ENCODE measurements at regions not wholly inside any gene's neighbourhood (a gene's known extent, or its start where the extent isn't known, plus 50 kb on each side); places are given as distances from the start of the nearest gene placed in this dataset.

GRCh38 chr11:80855426-80855825 is 1414.6 kb upstream of the TENM4 start:
- TF ChIP-seq RFX5 (IDR thresholded peaks at IDR 0.05) (no peak), MYC (IDR thresholded peaks at IDR 0.05; ENCODE audit: borderline replicate concordance, low read length) (no peak), CBX2 (IDR thresholded peaks at IDR 0.05; ENCODE audit: borderline replicate concordance, low read depth) (no peak), RAD21 (conservative IDR thresholded peaks at IDR 0.05 in 1 of 2, IDR thresholded peaks at IDR 0.05 in 1 of 2) (no peak), CHD4 (IDR thresholded peaks at IDR 0.05; ENCODE audit: borderline replicate concordance) (no peak), CTCF (IDR thresholded peaks at IDR 0.05) (no peak), PHF8 (IDR thresholded peaks at IDR 0.05; ENCODE audit: borderline replicate concordance, low read depth) (no peak), ELK1 (IDR thresholded peaks at IDR 0.05; ENCODE audit: low read depth, low read length) (no peak), POLR2A (IDR thresholded peaks at IDR 0.05; ENCODE audit: low read length) (no peak), HES2 (IDR thresholded peaks at IDR 0.05) (no peak), CEBPB (IDR thresholded peaks at IDR 0.05) (no peak)
